Chondrocyte (in vitro differentiated cells): ENCODE measurements at regions not wholly inside any gene's neighbourhood (a gene's known extent, or its start where the extent isn't known, plus 50 kb on each side); places are given as distances from the start of the nearest gene placed in this dataset.
A peak's percentile ranks its signal among the peaks of the same experiment; 100 is the strongest.

Experiments used
- DNase-seq: peaks from one replicate; pipeline ENCODE4 v3.0.0; 2021; ENCODE audit warnings: mixed read lengths, low spot score
- H3K27ac Mint-ChIP-seq: one replicate; pipeline ENCODE4 v1.8.0; 2021; ENCODE audit warnings: mild to moderate bottlenecking, moderate library complexity, mixed read lengths; ENCODE audit not compliant: unreplicated experiment
- H3K27me3 Mint-ChIP-seq: 2 replicates; pipeline ENCODE4 v1.8.0; 2021; ENCODE audit warnings: low read depth, mixed read lengths
- H3K36me3 Mint-ChIP-seq: 2 replicates; pipeline ENCODE4 v1.8.0; 2021; ENCODE audit warnings: low read depth, mixed read lengths
- H3K4me1 Mint-ChIP-seq: 2 replicates; pipeline ENCODE4 v1.8.0; 2021; ENCODE audit warnings: low read depth, mild to moderate bottlenecking, mixed read lengths
- H3K4me3 Mint-ChIP-seq: one replicate; pipeline ENCODE4 v1.8.0; 2021; ENCODE audit warnings: mild to moderate bottlenecking, moderate library complexity, mixed read lengths; ENCODE audit not compliant: unreplicated experiment
- H3K9me3 Mint-ChIP-seq: 2 replicates; pipeline ENCODE4 v1.8.0; 2021; ENCODE audit warnings: low read depth, mixed read lengths
- CTCF ChIP-seq: fragments of 200-600 bp; sonication (generic); IDR thresholded peaks from 2 replicates; pipeline ENCODE4 v1.5.0; 2021; ENCODE audit warnings: antibody characterized with exemption, mild to moderate bottlenecking, moderate library complexity

- H3K27ac Mint-ChIP-seq, result peak overlapping the region; percentile 74
- H3K36me3 Mint-ChIP-seq, result peaks cover 2% of the 10 kb centered on the region
- no peak overlapping the region for H3K4me3 Mint-ChIP-seq
- H3K27me3 Mint-ChIP-seq, result no peaks in the 10 kb centered on the region
- peaks cover 27% of the 10 kb centered on the region for H3K4me1 Mint-ChIP-seq
- no peak for TF ChIP-seq CTCF
- H3K9me3 Mint-ChIP-seq, result peaks cover 17% of the 10 kb centered on the region
- DNase-seq, result no peak
Observed at GRCh38 chr4:60757986-60758680, 442.0 kb upstream of the ADGRL3 start.

- Mint-ChIP-seq H3K4me1 (peaks cover 27% of the 10 kb centered on the region), H3K36me3 (peaks cover 2% of the 10 kb centered on the region), H3K9me3 (peaks cover 17% of the 10 kb centered on the region), H3K27me3 (no peaks in the 10 kb centered on the region), H3K4me3 (no peak overlapping the region), H3K27ac (no peak overlapping the region)
- DNase-seq, result no peak
- TF ChIP-seq CTCF, result peak; percentile 60
Observed at GRCh38 chr4:60759518-60760245, 440.4 kb upstream of the ADGRL3 start.

- Mint-ChIP-seq H3K4me1 (no peaks in the 10 kb centered on the region), H3K27ac (no peak overlapping the region), H3K36me3 (no peaks in the 10 kb centered on the region), H3K9me3 (no peaks in the 10 kb centered on the region), H3K4me3 (no peak overlapping the region), H3K27me3 (no peaks in the 10 kb centered on the region)
- no peak for TF ChIP-seq CTCF
- DNase-seq, result no peak
Observed at GRCh38 chr4:60780874-60781273, 419.3 kb upstream of the ADGRL3 start.

- Mint-ChIP-seq H3K27me3 (no peaks in the 10 kb centered on the region), H3K4me1 (no peaks in the 10 kb centered on the region), H3K9me3 (no peaks in the 10 kb centered on the region), H3K4me3 (no peak overlapping the region), H3K36me3 (no peaks in the 10 kb centered on the region), H3K27ac (no peak overlapping the region)
- DNase-seq, result no peak
- TF ChIP-seq CTCF, result no peak
Observed at GRCh38 chr4:60790608-60791007, 409.5 kb upstream of the ADGRL3 start.

- no peaks in the 10 kb centered on the region for H3K9me3 Mint-ChIP-seq
- no peaks in the 10 kb centered on the region for H3K36me3 Mint-ChIP-seq
- no peak overlapping the region for H3K4me3 Mint-ChIP-seq
- no peak overlapping the region for H3K27ac Mint-ChIP-seq
- TF ChIP-seq CTCF, result no peak
- no peaks in the 10 kb centered on the region for H3K4me1 Mint-ChIP-seq
- DNase-seq, result peak; percentile 51
- H3K27me3 Mint-ChIP-seq, result no peaks in the 10 kb centered on the region
Observed at GRCh38 chr4:60794372-60794771, 405.8 kb upstream of the ADGRL3 start.
